KMS-11 (cell line): ENCODE measurements at regions not wholly inside any gene's neighbourhood (a gene's known extent, or its start where the extent isn't known, plus 50 kb on each side); places are given as distances from the start of the nearest gene placed in this dataset.

Experiments
- H2AFZ ChIP-seq: fragments of 200-600 bp; sonication (generic); 2 replicates; pipeline ENCODE4 v1.6.1; 2016; ENCODE audit warnings: antibody characterized with exemption, mixed run types, low read depth
- H3K27ac ChIP-seq: fragments of 200-600 bp; sonication (generic); 2 replicates; pipeline ENCODE4 v1.6.1; 2016; ENCODE audit warnings: mild to moderate bottlenecking, mixed run types
- H3K27me3 ChIP-seq: fragments of 200-600 bp; sonication (generic); 2 replicates; pipeline ENCODE4 v1.6.1; 2017; ENCODE audit warnings: mild to moderate bottlenecking, low read depth, mixed run types, moderate library complexity; ENCODE audit not compliant: insufficient read depth
- H3K36me3 ChIP-seq: fragments of 200-600 bp; sonication (generic); 2 replicates; pipeline ENCODE4 v1.6.1; 2017; ENCODE audit warnings: mild to moderate bottlenecking, mixed run types; ENCODE audit not compliant: insufficient read depth
- H3K4me1 ChIP-seq: fragments of 200-600 bp; sonication (generic); 2 replicates; pipeline ENCODE4 v1.6.1; 2016; ENCODE audit warnings: mild to moderate bottlenecking, low read depth, mixed run types; ENCODE audit not compliant: poor library complexity, severe bottlenecking
- H3K4me2 ChIP-seq: fragments of 200-600 bp; sonication (generic); 2 replicates; pipeline ENCODE4 v1.7.0; 2016; ENCODE audit warnings: mild to moderate bottlenecking, mixed run types
- H3K4me3 ChIP-seq: fragments of 200-600 bp; sonication (generic); IDR thresholded peaks from 2 replicates; pipeline ENCODE4 v1.6.1; 2017; ENCODE audit warnings: low read depth, low read length, mixed read lengths; ENCODE audit not compliant: insufficient read depth
- H3K79me2 ChIP-seq: fragments of 200-600 bp; sonication (generic); 2 replicates; pipeline ENCODE4 v1.6.1; 2016; ENCODE audit warnings: low read depth, mixed run types; ENCODE audit not compliant: insufficient read depth
- H3K9ac ChIP-seq: fragments of 200-600 bp; sonication (generic); 2 replicates; pipeline ENCODE4 v1.6.1; 2016; ENCODE audit warnings: mild to moderate bottlenecking, mixed run types
- H4K20me1 ChIP-seq: fragments of 200-600 bp; sonication (generic); 2 replicates; pipeline ENCODE4 v1.6.1; 2016; ENCODE audit warnings: mild to moderate bottlenecking, mixed run types; ENCODE audit not compliant: insufficient read depth
- CTCF ChIP-seq: fragments of 200-600 bp; sonication (generic); conservative IDR thresholded peaks from 2 replicates; pipeline ENCODE4 v1.6.1; 2017; ENCODE audit warnings: low read depth, mild to moderate bottlenecking, antibody characterized with exemption, low read length, moderate library complexity, mixed read lengths

- no peaks in the 10 kb centered on the region for H3K79me2 ChIP-seq
- H3K36me3 ChIP-seq, result no peaks in the 10 kb centered on the region
- TF ChIP-seq CTCF, result no peak
- no peaks in the 10 kb centered on the region for H3K27me3 ChIP-seq
- H3K4me2 ChIP-seq, result no peak overlapping the region
- no peaks in the 10 kb centered on the region for H3K4me1 ChIP-seq
- no peak overlapping the region for H3K27ac ChIP-seq
- H4K20me1 ChIP-seq, result no peaks in the 10 kb centered on the region
- no peak overlapping the region for H3K4me3 ChIP-seq
- no peak overlapping the region for H2AFZ ChIP-seq
- H3K9ac ChIP-seq, result no peak overlapping the region
Observed at GRCh38 chr2:145994910-145995309, 1475.0 kb upstream of the ZEB2 start.

GRCh38 chr2:145992572-145992971, 1472.7 kb upstream of the ZEB2 start:
- no peaks in the 10 kb centered on the region for H4K20me1 ChIP-seq
- H2AFZ ChIP-seq, result no peak overlapping the region
- H3K4me3 ChIP-seq, result no peak overlapping the region
- H3K27me3 ChIP-seq, result no peaks in the 10 kb centered on the region
- H3K4me2 ChIP-seq, result no peak overlapping the region
- H3K36me3 ChIP-seq, result no peaks in the 10 kb centered on the region
- no peaks in the 10 kb centered on the region for H3K4me1 ChIP-seq
- H3K9ac ChIP-seq, result no peak overlapping the region
- no peaks in the 10 kb centered on the region for H3K79me2 ChIP-seq
- H3K27ac ChIP-seq, result no peak overlapping the region
- no peak for TF ChIP-seq CTCF

- no peak for TF ChIP-seq CTCF
- Histone ChIP-seq H3K79me2 (no peaks in the 10 kb centered on the region), H3K36me3 (no peaks in the 10 kb centered on the region)
Observed at GRCh38 chr2:145987793-145988192, 1467.9 kb upstream of the ZEB2 start.

GRCh38 chr2:145985517-145985916, 1465.6 kb upstream of the ZEB2 start:
- no peaks in the 10 kb centered on the region for H3K27me3 ChIP-seq
- no peak for TF ChIP-seq CTCF
- no peaks in the 10 kb centered on the region for H3K79me2 ChIP-seq
- no peaks in the 10 kb centered on the region for H4K20me1 ChIP-seq
- H3K4me1 ChIP-seq, result no peaks in the 10 kb centered on the region
- H3K4me2 ChIP-seq, result no peak overlapping the region
- no peak overlapping the region for H3K4me3 ChIP-seq
- H3K9ac ChIP-seq, result no peak overlapping the region
- H3K36me3 ChIP-seq, result no peaks in the 10 kb centered on the region
- H2AFZ ChIP-seq, result no peak overlapping the region
- H3K27ac ChIP-seq, result no peak overlapping the region

More at GRCh38 chr2:145987793-145988192, 1467.9 kb upstream of the ZEB2 start:
- no peaks in the 10 kb centered on the region for H4K20me1 ChIP-seq
- no peaks in the 10 kb centered on the region for H3K4me1 ChIP-seq
- no peaks in the 10 kb centered on the region for H3K27me3 ChIP-seq
- no peak overlapping the region for H3K4me3 ChIP-seq
- no peak overlapping the region for H3K27ac ChIP-seq
- H3K9ac ChIP-seq, result no peak overlapping the region
- no peak overlapping the region for H3K4me2 ChIP-seq
- H2AFZ ChIP-seq, result no peak overlapping the region
